ENCODE measurements at regions not wholly inside any gene's neighbourhood (a gene's known extent, or its start where the extent isn't known, plus 50 kb on each side); places are given as distances from the start of the nearest gene placed in this dataset.

GRCh38 chr12:124374567-124374966 lies 79.7 kb downstream of the RFLNA start:
- TF ChIP-seq CTCF (IDR thresholded peaks at IDR 0.05; ENCODE audit: insufficient read depth, low read length) (no peak), GABPA (IDR thresholded peaks at IDR 0.05; ENCODE audit: low read depth) (no peak), POLR2AphosphoS5 (IDR thresholded peaks at IDR 0.05; ENCODE audit: low read depth) (no peak)

All from HL-60 (cell line).